ENCODE measurements at regions not wholly inside any gene's neighbourhood (a gene's known extent, or its start where the extent isn't known, plus 50 kb on each side); places are given as distances from the start of the nearest gene placed in this dataset.

DNA sequence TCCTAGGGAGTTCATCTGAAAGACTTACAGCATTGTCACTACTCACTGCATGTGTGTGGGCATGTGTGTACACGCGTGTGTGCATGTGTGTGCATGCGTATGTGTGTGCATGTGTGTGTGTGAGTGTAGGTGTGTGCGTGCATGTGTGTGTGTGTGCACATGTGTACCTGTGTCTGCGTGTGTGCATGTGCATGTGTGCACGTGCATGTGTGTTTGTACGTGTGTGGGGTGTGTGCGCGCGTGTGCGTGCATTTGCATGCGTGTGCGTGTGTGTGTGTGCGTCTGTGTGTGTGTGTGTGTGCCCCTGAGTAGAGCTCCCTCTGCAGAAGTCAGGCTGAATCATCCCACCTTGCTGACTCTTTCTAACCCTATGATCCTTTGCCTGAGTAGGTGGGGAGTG is 114.8 kb upstream of the RBFOX1 start:
- Mint-ChIP-seq H3K27ac (no peak overlapping the region), H3K4me3 (no peak overlapping the region), H3K9me3 (peaks cover 15 to 35% (median 19%) of the 10 kb centered on the region in 5 donors), H3K4me1 (no peaks in the 10 kb centered on the region), H3K36me3 (no peaks in the 10 kb centered on the region), H3K27me3 (no peaks in the 10 kb centered on the region)
- CTCF ChIA-PET, result no interaction called here
- Histone ChIP-seq H3K4me1 (ENCODE audit: insufficient read depth, low read length) (no peaks in the 10 kb centered on the region), H3K9me3 (ENCODE audit: low read length) (no peaks in the 10 kb centered on the region), H3K27ac (ENCODE audit: low read depth, low read length) (no peak overlapping the region), H3K36me3 (ENCODE audit: insufficient read depth, low read length) (no peaks in the 10 kb centered on the region), H3K27me3 (ENCODE audit: insufficient read depth, low read length, poor library complexity, severe bottlenecking) (no peaks in the 10 kb centered on the region), H3K4me3 (ENCODE audit: low read length) (no peak overlapping the region)
- POLR2A ChIA-PET, result no interaction called here
- no peak for DNase-seq

GRCh38 chr16:7216719-7217118 is 115.9 kb upstream of the RBFOX1 start:
- no peaks in the 10 kb centered on the region for H3K27me3 Mint-ChIP-seq
- DNase-seq, result no peak
- peaks cover 15 to 33% (median 22%) of the 10 kb centered on the region in 5 donors for H3K9me3 Mint-ChIP-seq
- Histone ChIP-seq H3K9me3 (ENCODE audit: low read length) (no peaks in the 10 kb centered on the region), H3K4me1 (ENCODE audit: insufficient read depth, low read length) (no peaks in the 10 kb centered on the region), H3K27ac (ENCODE audit: low read depth, low read length) (no peak overlapping the region), H3K4me3 (ENCODE audit: low read length) (no peak overlapping the region), H3K27me3 (ENCODE audit: insufficient read depth, low read length, poor library complexity, severe bottlenecking) (no peaks in the 10 kb centered on the region), H3K36me3 (ENCODE audit: insufficient read depth, low read length) (no peaks in the 10 kb centered on the region)
- no peaks in the 10 kb centered on the region for H3K4me1 Mint-ChIP-seq
- H3K4me3 Mint-ChIP-seq, result no peak overlapping the region
- ChIA-PET CTCF (no interaction called here), POLR2A (no interaction called here)
- H3K36me3 Mint-ChIP-seq, result no peaks in the 10 kb centered on the region
- no peak overlapping the region for H3K27ac Mint-ChIP-seq

GRCh38 chr16:7211781-7212180 is 120.9 kb upstream of the RBFOX1 start:
- no peaks in the 10 kb centered on the region for H3K36me3 ChIP-seq (ENCODE audit: insufficient read depth, low read length)
- Mint-ChIP-seq H3K9me3 (peaks cover 11 to 23% (median 16%) of the 10 kb centered on the region in 5 donors), H3K27me3 (no peaks in the 10 kb centered on the region), H3K27ac (no peak overlapping the region), H3K4me1 (no peaks in the 10 kb centered on the region), H3K4me3 (no peak overlapping the region), H3K36me3 (no peaks in the 10 kb centered on the region)
- ChIA-PET CTCF (no interaction called here), POLR2A (no interaction called here)
- H3K27me3 ChIP-seq (ENCODE audit: insufficient read depth, low read length, poor library complexity, severe bottlenecking), result no peaks in the 10 kb centered on the region
- H3K4me3 ChIP-seq (ENCODE audit: low read length), result no peak overlapping the region
- H3K27ac ChIP-seq (ENCODE audit: low read depth, low read length), result no peak overlapping the region
- no peak for DNase-seq
- no peaks in the 10 kb centered on the region for H3K9me3 ChIP-seq (ENCODE audit: low read length)
- H3K4me1 ChIP-seq (ENCODE audit: insufficient read depth, low read length), result no peaks in the 10 kb centered on the region

GRCh38 chr16:7209598-7209997 is 123.0 kb upstream of the RBFOX1 start:
- CTCF ChIA-PET, result no interaction called here
- H3K4me1 Mint-ChIP-seq, result no peaks in the 10 kb centered on the region

DNA sequence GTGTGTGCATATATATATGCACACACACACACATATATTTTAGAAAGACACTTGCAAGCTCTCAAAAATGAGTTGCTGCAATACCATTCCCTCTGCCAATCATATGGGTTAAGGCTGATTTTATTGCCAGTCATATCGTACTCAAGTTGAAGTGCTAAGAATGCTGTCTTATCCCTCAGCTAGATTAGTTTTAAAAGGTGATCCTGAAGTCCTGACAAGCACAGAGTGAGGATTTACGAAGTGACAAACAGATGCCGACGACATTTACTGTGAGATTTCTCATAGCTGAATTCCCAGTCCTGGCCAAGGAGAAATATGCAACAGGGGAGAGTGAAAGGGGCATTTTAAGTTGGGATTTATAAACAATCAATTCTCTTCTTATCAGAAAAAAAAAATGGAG is 126.2 kb upstream of the RBFOX1 start:
- Mint-ChIP-seq H3K4me1 (no peaks in the 10 kb centered on the region), H3K9me3 (peaks cover 5 to 27% (median 17%) of the 10 kb centered on the region in 5 donors), H3K36me3 (no peaks in the 10 kb centered on the region), H3K27me3 (no peaks in the 10 kb centered on the region), H3K4me3 (no peak overlapping the region), H3K27ac (no peak overlapping the region)
- no peaks in the 10 kb centered on the region for H3K4me1 ChIP-seq (ENCODE audit: insufficient read depth, low read length)
- ChIA-PET CTCF (no interaction called here), POLR2A (no interaction called here)
- H3K27me3 ChIP-seq (ENCODE audit: insufficient read depth, low read length, poor library complexity, severe bottlenecking), result no peaks in the 10 kb centered on the region
- no peaks in the 10 kb centered on the region for H3K36me3 ChIP-seq (ENCODE audit: insufficient read depth, low read length)
- no peak overlapping the region for H3K4me3 ChIP-seq (ENCODE audit: low read length)
- no peaks in the 10 kb centered on the region for H3K9me3 ChIP-seq (ENCODE audit: low read length)
- H3K27ac ChIP-seq (ENCODE audit: low read depth, low read length), result no peak overlapping the region
- no peak for DNase-seq

More at GRCh38 chr16:7209598-7209997, 123.0 kb upstream of the RBFOX1 start:
- H3K27ac ChIP-seq (ENCODE audit: low read depth, low read length), result no peak overlapping the region
- H3K27me3 ChIP-seq (ENCODE audit: insufficient read depth, low read length, poor library complexity, severe bottlenecking), result no peaks in the 10 kb centered on the region
- H3K36me3 Mint-ChIP-seq, result no peaks in the 10 kb centered on the region
- H3K27ac Mint-ChIP-seq, result no peak overlapping the region
- H3K36me3 ChIP-seq (ENCODE audit: insufficient read depth, low read length), result no peaks in the 10 kb centered on the region
- DNase-seq, result no peak
- POLR2A ChIA-PET, result no interaction called here
- H3K4me3 ChIP-seq (ENCODE audit: low read length), result no peak overlapping the region
- no peak overlapping the region for H3K4me3 Mint-ChIP-seq
- no peaks in the 10 kb centered on the region for H3K4me1 ChIP-seq (ENCODE audit: insufficient read depth, low read length)
- H3K27me3 Mint-ChIP-seq, result no peaks in the 10 kb centered on the region
- no peaks in the 10 kb centered on the region for H3K9me3 ChIP-seq (ENCODE audit: low read length)
- H3K9me3 Mint-ChIP-seq, result peaks cover 13 to 19% (median 17%) of the 10 kb centered on the region in 5 donors

DNA sequence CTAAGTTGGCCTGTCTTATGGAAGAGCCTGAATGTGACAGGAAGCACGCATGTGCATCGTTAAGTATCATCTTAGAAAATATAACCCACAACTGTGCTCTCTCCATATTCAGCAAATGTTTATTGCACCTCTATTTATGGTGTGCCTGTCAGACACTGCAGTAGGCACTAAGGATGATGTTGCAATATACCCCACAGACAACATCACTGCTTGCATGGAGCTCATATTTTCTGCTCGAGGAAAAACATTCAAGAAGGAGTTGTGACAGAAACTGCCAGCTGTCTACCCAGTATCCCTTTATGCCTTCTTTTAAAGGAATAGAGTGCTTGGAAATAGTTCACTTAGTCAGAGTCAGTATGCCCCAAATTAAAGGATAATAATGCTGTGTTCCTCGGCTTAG is 132.3 kb upstream of the RBFOX1 start:
- Mint-ChIP-seq H3K9me3 (peaks cover 22 to 44% (median 29%) of the 10 kb centered on the region in 5 donors), H3K4me3 (no peak overlapping the region), H3K27me3 (no peaks in the 10 kb centered on the region), H3K36me3 (no peaks in the 10 kb centered on the region), H3K4me1 (no peaks in the 10 kb centered on the region), H3K27ac (no peak overlapping the region)
- Histone ChIP-seq H3K27me3 (ENCODE audit: insufficient read depth, low read length, poor library complexity, severe bottlenecking) (no peaks in the 10 kb centered on the region), H3K4me1 (ENCODE audit: insufficient read depth, low read length) (no peaks in the 10 kb centered on the region), H3K4me3 (ENCODE audit: low read length) (no peak overlapping the region), H3K36me3 (ENCODE audit: insufficient read depth, low read length) (no peaks in the 10 kb centered on the region), H3K9me3 (ENCODE audit: low read length) (no peaks in the 10 kb centered on the region), H3K27ac (ENCODE audit: low read depth, low read length) (no peak overlapping the region)
- CTCF ChIA-PET, result no interaction called here
- no peak for DNase-seq
- POLR2A ChIA-PET, result no interaction called here

DNA sequence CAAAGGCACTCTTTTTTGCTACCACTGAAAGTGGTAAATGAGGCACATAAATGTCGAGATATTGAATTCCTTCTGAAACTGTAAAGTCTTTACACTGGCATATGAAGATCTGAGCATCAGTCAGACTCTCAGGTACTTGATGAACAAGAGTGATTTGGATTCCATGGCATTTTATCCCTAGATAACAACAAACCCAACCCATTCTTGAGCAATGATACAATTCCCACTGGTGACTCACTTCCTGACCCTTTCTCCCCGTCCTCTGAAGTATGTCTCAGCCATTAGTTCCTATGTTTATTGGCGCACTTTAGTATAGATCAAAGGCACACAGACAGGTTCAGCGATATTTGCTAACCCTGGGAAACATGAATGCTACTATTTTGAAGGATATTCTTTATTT is 147.0 kb upstream of the RBFOX1 start:
- no peaks in the 10 kb centered on the region for H3K36me3 Mint-ChIP-seq
- H3K27me3 ChIP-seq (ENCODE audit: insufficient read depth, low read length, poor library complexity, severe bottlenecking), result no peaks in the 10 kb centered on the region
- H3K4me3 ChIP-seq (ENCODE audit: low read length), result no peak overlapping the region
- H3K9me3 Mint-ChIP-seq, result peaks cover 18 to 27% (median 24%) of the 10 kb centered on the region in 5 donors
- H3K36me3 ChIP-seq (ENCODE audit: insufficient read depth, low read length), result no peaks in the 10 kb centered on the region
- no peak for DNase-seq
- CTCF ChIA-PET, result no interaction called here
- H3K4me1 Mint-ChIP-seq, result no peaks in the 10 kb centered on the region
- POLR2A ChIA-PET, result no interaction called here
- no peak overlapping the region for H3K4me3 Mint-ChIP-seq
- no peak overlapping the region for H3K27ac ChIP-seq (ENCODE audit: low read depth, low read length)
- H3K9me3 ChIP-seq (ENCODE audit: low read length), result no peaks in the 10 kb centered on the region
- no peaks in the 10 kb centered on the region for H3K27me3 Mint-ChIP-seq
- no peak overlapping the region for H3K27ac Mint-ChIP-seq
- H3K4me1 ChIP-seq (ENCODE audit: insufficient read depth, low read length), result no peaks in the 10 kb centered on the region

DNA sequence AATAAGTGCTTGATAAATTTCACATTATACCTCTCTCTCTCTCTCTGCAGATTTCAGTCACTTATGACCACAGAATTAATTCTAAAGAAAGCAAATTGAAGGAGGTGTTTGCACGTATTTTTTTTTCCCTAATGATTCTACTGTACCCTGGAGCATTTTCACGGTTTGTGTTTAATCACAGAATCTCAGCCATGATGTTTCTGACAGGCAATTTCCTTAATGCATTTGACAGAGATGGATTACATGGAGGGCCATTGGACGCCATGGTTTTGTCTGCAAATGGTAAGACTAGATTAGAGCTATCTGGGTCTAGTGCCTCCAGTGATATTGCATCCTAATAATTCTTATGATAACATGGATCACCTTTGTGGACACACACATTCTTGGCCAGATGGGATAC is 147.5 kb upstream of the RBFOX1 start:
- Histone ChIP-seq H3K27me3 (ENCODE audit: insufficient read depth, low read length, poor library complexity, severe bottlenecking) (no peaks in the 10 kb centered on the region), H3K4me3 (ENCODE audit: low read length) (no peak overlapping the region), H3K9me3 (ENCODE audit: low read length) (no peaks in the 10 kb centered on the region), H3K4me1 (ENCODE audit: insufficient read depth, low read length) (no peaks in the 10 kb centered on the region), H3K36me3 (ENCODE audit: insufficient read depth, low read length) (no peaks in the 10 kb centered on the region), H3K27ac (ENCODE audit: low read depth, low read length) (no peak overlapping the region)
- ChIA-PET CTCF (no interaction called here), POLR2A (no interaction called here)
- no peaks in the 10 kb centered on the region for H3K4me1 Mint-ChIP-seq
- H3K27ac Mint-ChIP-seq, result no peak overlapping the region
- H3K27me3 Mint-ChIP-seq, result no peaks in the 10 kb centered on the region
- H3K4me3 Mint-ChIP-seq, result no peak overlapping the region
- DNase-seq, result no peak
- H3K36me3 Mint-ChIP-seq, result no peaks in the 10 kb centered on the region
- peaks cover 14 to 26% (median 21%) of the 10 kb centered on the region in 5 donors for H3K9me3 Mint-ChIP-seq

GRCh38 chr16:7183768-7184167 is 148.9 kb upstream of the RBFOX1 start:
- Mint-ChIP-seq H3K27ac (no peak overlapping the region), H3K4me1 (no peaks in the 10 kb centered on the region), H3K4me3 (no peak overlapping the region), H3K9me3 (peaks cover 9 to 21% (median 16%) of the 10 kb centered on the region in 5 donors), H3K27me3 (no peaks in the 10 kb centered on the region), H3K36me3 (no peaks in the 10 kb centered on the region)
- H3K27me3 ChIP-seq (ENCODE audit: insufficient read depth, low read length, poor library complexity, severe bottlenecking), result no peaks in the 10 kb centered on the region
- no peak overlapping the region for H3K27ac ChIP-seq (ENCODE audit: low read depth, low read length)
- no peak overlapping the region for H3K4me3 ChIP-seq (ENCODE audit: low read length)
- CTCF ChIA-PET, result no interaction called here
- no peaks in the 10 kb centered on the region for H3K4me1 ChIP-seq (ENCODE audit: insufficient read depth, low read length)
- no peaks in the 10 kb centered on the region for H3K36me3 ChIP-seq (ENCODE audit: insufficient read depth, low read length)
- no peak for DNase-seq
- POLR2A ChIA-PET, result no interaction called here
- H3K9me3 ChIP-seq (ENCODE audit: low read length), result no peaks in the 10 kb centered on the region
